Upper lobe of right lung (tissue), 1 donor: ENCODE measurements at regions not wholly inside any gene's neighbourhood (a gene's known extent, or its start where the extent isn't known, plus 50 kb on each side); places are given as distances from the start of the nearest gene placed in this dataset.
"Not testable (repeated sequence)": the region's sequence is repeated elsewhere in the genome, so short reads cannot be mapped to it uniquely, and the experiment has no call there.

Source experiments
- ATAC-seq: fragments of 200-7000 bp; cut with Tn5 transposase; one replicate; pipeline ENCODE4 v1.9.1; 2020; ENCODE audit warnings: mild to moderate bottlenecking, moderate library complexity
- DNase-seq: peaks from one replicate; pipeline ENCODE4 v3.0.0-alpha.2; 2020
- H3K27ac ChIP-seq: fragments of 200-600 bp; one replicate; pipeline ENCODE4 v1.8.0; 2022
- H3K27me3 ChIP-seq: fragments of 200-600 bp; one replicate; pipeline ENCODE4 v1.8.0; 2022; ENCODE audit warnings: mild to moderate bottlenecking
- H3K36me3 ChIP-seq: fragments of 200-600 bp; one replicate; pipeline ENCODE4 v1.8.0; 2022
- H3K4me1 ChIP-seq: fragments of 200-600 bp; one replicate; pipeline ENCODE4 v1.8.0; 2022
- H3K4me3 ChIP-seq: fragments of 200-600 bp; one replicate; pipeline ENCODE4 v1.8.0; 2022; ENCODE audit warnings: mild to moderate bottlenecking
- H3K9me3 ChIP-seq: fragments of 200-600 bp; one replicate; pipeline ENCODE4 v1.8.0; 2022
- intact Hi-C: fragments of 100-400 bp; cut with DNase I; formaldehyde crosslinking; loops from one replicate; pipeline ENCODE4 v1.11.0; 2022
- TF ChIP-seq, protein P1 (sequence below): fragments of 200-600 bp; IDR thresholded peaks from one replicate; pipeline ENCODE4 v1.8.0; 2022; ENCODE audit warnings: antibody characterized with exemption
- donor health status: DM: no; HTN: yes; CAD: no; lungs with severe emphysema.

DNA sequence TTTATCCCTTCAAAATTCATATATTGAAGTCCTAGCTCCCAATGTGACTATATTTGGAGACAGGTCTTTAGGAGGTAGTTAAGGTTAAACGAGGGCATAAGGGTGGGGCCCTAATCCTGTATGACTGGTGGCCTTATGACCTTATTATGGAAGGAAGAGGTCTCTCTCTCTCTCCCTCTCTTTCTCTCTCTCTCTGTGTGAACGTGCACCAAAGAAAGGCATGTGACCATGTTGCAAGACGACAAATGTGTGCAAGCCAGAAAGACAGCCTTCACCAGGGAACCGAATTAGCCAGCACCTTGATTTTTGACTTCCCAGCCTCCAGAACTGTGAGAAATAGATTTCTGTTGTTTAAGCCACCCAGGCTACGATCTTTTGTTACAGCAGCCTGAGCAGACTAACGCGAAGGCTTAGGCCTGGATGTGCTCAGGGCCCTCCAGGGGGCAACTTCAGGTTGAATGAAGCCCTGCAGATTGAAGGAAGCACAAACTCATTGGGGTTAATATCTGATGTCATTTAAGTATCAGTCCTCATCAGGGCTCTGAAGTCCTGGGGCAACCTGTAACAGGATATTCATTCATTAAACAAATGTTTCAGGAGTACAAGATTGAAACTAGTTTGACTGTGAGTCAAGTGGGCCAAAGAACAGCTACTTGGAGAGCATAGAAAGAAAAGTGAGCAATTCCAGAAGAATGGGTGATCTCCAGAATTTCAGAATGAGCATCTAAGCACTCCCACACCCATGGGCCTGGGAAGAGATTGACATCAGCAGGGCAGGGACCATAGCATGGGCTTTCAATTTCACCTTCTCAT is 157.4 kb upstream of the TNFAIP3 start:
- intact Hi-C loops, result loop anchor here (5.0 kb wide), 2 partner anchors 158 to 228 kb away; partner anchors contain the start of gene TNFAIP3
- DNase-seq (no peak), ATAC-seq (no peak)
- no peaks in the 10 kb centered on the region for H3K9me3 ChIP-seq
- TF ChIP-seq, protein P1, sequence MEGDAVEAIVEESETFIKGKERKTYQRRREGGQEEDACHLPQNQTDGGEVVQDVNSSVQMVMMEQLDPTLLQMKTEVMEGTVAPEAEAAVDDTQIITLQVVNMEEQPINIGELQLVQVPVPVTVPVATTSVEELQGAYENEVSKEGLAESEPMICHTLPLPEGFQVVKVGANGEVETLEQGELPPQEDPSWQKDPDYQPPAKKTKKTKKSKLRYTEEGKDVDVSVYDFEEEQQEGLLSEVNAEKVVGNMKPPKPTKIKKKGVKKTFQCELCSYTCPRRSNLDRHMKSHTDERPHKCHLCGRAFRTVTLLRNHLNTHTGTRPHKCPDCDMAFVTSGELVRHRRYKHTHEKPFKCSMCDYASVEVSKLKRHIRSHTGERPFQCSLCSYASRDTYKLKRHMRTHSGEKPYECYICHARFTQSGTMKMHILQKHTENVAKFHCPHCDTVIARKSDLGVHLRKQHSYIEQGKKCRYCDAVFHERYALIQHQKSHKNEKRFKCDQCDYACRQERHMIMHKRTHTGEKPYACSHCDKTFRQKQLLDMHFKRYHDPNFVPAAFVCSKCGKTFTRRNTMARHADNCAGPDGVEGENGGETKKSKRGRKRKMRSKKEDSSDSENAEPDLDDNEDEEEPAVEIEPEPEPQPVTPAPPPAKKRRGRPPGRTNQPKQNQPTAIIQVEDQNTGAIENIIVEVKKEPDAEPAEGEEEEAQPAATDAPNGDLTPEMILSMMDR, result no peak
- H3K4me1 ChIP-seq, result peaks cover 16% of the 10 kb centered on the region
- no peak overlapping the region for H3K27ac ChIP-seq
- H3K36me3 ChIP-seq, result no peaks in the 10 kb centered on the region
- no peak overlapping the region for H3K4me3 ChIP-seq
- H3K27me3 ChIP-seq, result no peaks in the 10 kb centered on the region

DNA sequence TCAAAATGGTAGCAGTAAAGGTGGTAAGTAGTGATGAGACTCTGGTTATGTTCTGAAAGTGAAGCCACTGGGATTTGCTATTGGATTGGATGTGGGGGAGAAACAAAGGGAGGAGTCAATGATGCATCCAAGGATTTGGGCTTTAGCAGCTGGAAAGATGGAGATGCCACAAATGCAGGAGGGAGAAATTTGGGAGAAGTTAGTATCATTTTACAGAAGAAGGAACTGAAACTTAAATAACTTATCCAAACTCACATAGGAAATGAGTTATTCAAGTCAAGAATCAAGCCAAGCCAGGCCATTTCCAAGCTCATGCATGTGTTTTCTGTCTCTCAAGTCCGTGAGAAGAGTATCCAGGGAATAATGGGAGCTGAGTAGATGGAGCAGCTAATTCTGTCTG is 155.1 kb upstream of the TNFAIP3 start:
- intact Hi-C loops, result no loop called here
- TF ChIP-seq, protein P1, result no peak
- Histone ChIP-seq H3K27me3 (no peaks in the 10 kb centered on the region), H3K36me3 (no peaks in the 10 kb centered on the region), H3K27ac (no peak overlapping the region), H3K4me1 (peaks cover 16% of the 10 kb centered on the region), H3K4me3 (no peak overlapping the region), H3K9me3 (no peaks in the 10 kb centered on the region)
- no peak for ATAC-seq
- DNase-seq, result no peak

DNA sequence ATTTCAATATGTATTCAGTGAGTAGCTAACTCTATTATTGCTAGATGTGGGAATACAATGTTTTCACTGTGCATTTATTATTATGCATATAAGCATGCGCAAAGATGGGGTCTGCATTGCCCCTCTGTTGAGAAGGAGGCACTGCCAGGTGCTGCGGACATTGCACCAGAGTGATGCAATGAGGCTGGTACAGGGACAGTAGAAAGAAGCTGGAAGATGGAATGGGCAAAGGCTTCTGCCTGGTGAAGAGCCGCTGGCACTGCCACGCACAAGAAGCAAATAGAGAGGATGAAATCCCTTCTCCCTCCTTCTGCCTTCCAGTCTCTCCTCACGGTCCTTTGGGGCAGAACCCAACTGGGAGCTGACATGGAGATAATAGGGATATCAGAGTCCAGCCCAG is 154.5 kb upstream of the TNFAIP3 start:
- DNase-seq, result no peak
- H3K9me3 ChIP-seq, result no peaks in the 10 kb centered on the region

DNA sequence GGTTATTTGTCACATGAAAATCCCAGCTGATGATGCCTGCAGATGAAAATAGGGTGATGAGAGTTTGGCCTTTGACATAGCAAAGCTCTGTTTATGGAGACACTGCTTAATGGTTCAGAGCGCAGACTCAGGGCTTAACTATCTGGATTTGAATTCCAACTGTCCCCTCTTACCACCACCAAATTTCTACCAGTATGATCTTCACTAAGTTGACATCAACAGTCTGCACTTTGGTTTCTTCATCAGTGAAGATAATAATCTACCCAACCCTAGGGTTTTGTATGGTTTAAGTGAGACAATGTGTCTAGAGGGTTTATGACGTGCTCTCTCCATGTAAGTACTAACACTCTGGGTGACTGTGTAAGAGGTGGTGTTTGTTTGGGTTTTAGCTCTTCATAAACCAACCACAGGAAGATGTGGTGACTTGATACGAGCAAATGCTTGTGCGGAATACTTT is 151.4 kb upstream of the TNFAIP3 start:
- H3K9me3 ChIP-seq, result no peaks in the 10 kb centered on the region
- DNase-seq (no peak), ATAC-seq (peak; percentile 67)
- intact Hi-C loops, result no loop called here
- H3K4me1 ChIP-seq, result no peaks in the 10 kb centered on the region
- TF ChIP-seq, protein P1, result no peak
- H3K27me3 ChIP-seq, result no peaks in the 10 kb centered on the region
- no peak overlapping the region for H3K27ac ChIP-seq
- no peak overlapping the region for H3K4me3 ChIP-seq
- no peaks in the 10 kb centered on the region for H3K36me3 ChIP-seq

More for the DNA sequence above, 154.5 kb upstream of the TNFAIP3 start:
- intact Hi-C loops, result no loop called here
- Histone ChIP-seq H3K4me3 (no peak overlapping the region), H3K27ac (no peak overlapping the region), H3K4me1 (peaks cover 15% of the 10 kb centered on the region), H3K36me3 (no peaks in the 10 kb centered on the region), H3K27me3 (no peaks in the 10 kb centered on the region)
- TF ChIP-seq, protein P1, result no peak
- ATAC-seq, result no peak

DNA sequence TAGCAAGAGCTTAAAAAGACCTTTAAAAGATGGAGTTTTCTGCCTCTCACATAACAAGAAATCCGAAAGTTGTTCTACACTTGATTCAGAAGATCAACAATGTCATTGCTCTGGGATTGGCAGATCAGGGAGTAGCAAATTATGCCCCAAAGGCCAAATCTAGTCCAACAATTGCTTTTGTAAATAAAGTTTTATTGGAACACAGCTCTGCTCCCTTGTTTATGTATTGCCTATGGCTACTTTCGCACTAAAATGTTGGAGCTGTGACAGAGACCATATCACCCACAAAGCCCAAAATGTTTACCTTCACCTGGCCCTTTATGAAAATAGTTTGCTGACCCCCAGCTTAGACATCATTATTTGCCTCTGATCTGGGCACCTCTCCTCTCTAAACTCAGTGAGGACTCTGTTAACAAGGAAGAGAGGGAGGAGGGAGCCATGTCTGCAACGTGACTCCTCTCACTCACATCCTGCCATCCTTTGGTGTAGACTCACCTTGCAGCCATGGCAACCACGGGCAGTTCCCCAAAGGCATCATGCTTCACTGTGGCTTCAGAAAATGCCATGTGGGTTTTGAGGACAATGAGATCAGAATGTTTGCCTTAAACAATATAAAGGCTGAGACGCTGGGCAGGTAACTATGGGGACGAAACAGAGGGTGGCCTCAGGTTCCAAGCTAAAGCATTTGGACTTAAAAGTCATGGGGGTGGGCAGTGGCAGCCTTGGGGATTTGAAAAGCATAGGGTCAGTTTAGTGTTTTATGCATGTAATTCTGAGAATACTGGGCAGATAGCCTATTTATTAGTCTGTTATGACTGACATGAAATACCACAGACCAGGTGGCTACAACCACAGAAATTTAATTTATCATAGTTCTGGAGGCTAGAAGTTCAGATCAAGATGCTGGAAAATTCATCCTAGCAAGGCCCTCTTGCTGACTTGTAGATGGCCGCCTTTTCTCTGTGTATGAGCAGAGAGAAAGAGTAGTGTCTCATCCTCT is 149.7 kb upstream of the TNFAIP3 start:
- H3K4me1 ChIP-seq, result no peaks in the 10 kb centered on the region
- H3K36me3 ChIP-seq, result no peaks in the 10 kb centered on the region
- no peaks in the 10 kb centered on the region for H3K9me3 ChIP-seq
- TF ChIP-seq, protein P1, result no peak
- no peak overlapping the region for H3K4me3 ChIP-seq
- H3K27ac ChIP-seq, result no peak overlapping the region
- H3K27me3 ChIP-seq, result no peaks in the 10 kb centered on the region
- ATAC-seq (no peak), DNase-seq (no peak)
- intact Hi-C loops, result no loop called here

DNA sequence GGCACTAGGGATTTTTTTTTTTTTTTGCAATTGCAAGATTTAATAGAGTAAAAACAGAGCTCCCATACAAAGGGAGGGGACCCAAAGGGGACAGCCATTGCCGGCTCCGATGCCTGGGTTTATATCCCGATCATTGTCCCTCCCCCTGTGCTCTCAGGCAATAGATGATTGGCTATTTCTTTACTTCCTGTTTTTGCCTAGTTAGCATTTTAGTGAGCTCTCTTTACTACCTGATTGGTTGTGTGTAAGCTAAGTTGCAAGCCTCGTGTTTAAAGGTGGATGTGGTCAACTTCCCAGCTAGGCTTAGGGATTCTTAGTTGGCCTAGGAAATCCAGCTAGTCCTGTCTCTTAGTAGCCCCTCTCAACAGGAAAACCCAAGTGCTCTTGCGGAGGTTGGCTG is 148.2 kb upstream of the TNFAIP3 start:
- H3K27me3 ChIP-seq, H3K36me3 ChIP-seq, intact Hi-C loops, H3K27ac ChIP-seq, H3K4me3 ChIP-seq, DNase-seq, ATAC-seq, H3K4me1 ChIP-seq, H3K9me3 ChIP-seq: not testable (repeated sequence)
